NCI-H1436 treated with DMSO at 0.1 percent for 48 hours (cell line): ENCODE measurements at regions not wholly inside any gene's neighbourhood (a gene's known extent, or its start where the extent isn't known, plus 50 kb on each side); places are given as distances from the start of the nearest gene placed in this dataset.
"Not testable (repeated sequence)": the region's sequence is repeated elsewhere in the genome, so short reads cannot be mapped to it uniquely, and the experiment has no call there.

Experiments
- DNase-seq: peaks from one replicate; lab custom pipeline; 2025; lab: John Stamatoyannopoulos, UW

- DNase-seq, result no peak
Measured at GRCh38 chr7:23887660-23888059, 177.6 kb downstream of the STK31 start.

DNA sequence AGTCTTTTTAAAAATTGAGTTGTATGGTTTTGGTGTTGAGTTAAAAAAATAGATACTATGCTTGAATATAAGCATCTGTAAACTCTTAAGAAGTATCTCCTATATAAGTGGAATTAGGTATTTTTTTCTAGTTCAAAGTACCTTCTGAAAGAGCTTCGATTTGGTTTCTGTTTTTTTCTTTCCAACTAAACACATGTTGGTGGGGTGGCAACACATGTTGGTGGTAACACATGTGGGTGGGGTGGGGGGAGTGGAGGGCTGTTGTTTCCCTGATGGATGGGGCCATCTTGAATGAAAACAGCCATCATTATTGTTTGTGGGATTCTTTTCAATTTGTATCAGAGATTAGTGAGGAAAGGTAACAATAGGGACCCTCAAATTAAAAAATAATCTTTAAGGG lies 178.9 kb downstream of the STK31 start:
- no peak for DNase-seq

DNA sequence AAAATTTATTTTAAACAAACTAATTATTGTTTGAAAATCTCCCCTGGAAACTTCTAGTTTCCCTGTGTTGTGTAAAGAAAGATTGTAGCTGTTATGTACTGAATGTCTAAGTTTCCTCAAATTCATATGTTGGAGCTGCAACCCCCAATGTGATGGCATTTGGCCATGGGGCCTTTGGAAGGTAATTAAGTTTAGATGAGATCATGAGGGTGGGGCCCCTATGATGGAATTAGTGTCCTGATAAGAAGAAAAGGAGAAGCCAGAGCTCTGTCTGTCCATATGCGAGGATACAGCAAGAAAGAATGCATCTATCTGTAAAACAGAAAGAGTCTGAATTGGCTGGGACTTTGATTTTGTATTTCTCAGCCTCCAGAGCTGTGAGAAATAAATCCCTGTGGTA lies 179.5 kb downstream of the STK31 start:
- no peak for DNase-seq

- no peak for DNase-seq
Measured at GRCh38 chr7:23892019-23892418, 182.0 kb downstream of the STK31 start.

GRCh38 chr7:23893176-23893941 lies 183.3 kb downstream of the STK31 start:
- no peak for DNase-seq

GRCh38 chr7:23893942-23894891 lies 184.2 kb downstream of the STK31 start:
- DNase-seq, result no peak

DNA sequence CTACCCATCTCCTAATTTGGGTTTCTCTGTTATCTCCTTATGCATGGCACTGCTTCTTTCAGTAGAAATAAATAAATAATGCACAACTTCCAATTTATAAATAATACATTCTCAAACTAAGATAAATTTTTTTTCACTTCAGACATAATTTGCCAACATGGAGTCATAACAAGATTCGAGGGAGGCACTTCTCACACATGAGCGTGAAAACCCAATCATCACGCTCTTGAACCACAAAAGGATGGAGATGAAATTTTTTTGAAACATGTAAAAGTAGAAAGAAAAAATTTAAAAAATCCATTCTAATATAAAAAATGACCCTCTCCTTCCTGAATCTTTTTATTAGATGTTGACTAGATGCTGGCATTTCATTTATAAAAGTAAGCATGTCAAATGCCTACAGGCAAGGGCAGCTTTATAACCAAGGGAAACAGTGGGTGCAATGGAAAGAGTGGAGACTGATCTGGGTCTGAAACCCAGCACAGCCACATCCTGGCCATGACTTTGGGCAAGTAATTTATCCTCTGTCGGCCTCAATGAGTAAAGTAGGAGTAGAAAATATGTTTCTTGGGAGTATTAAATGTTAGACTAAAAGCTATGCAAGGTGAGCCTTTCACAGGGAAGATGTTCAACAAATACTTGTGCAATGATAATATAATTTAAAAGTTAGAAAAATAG lies 185.0 kb downstream of the STK31 start:
- DNase-seq, result no peak

DNA sequence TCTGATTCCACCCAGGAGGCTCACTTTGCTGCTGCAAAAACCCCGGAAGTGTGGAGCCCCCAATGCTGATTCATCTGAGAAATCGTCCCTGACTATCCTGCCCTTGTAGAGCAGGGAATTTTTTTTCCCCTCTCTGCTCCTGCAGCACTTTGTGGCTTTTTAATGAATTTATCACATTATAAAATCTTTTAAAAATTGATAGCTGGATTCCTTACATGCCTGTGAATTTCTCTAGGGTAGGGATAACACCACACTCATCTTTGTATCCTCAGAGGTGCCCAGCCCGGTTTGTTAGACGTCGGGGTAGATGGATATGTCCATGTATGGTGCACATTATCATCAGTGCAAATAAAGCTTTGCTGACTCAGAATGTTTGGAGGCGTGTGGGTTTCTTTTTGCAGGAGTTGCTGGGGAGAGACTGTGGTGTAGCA lies 185.7 kb downstream of the STK31 start:
- DNase-seq, result no peak

DNA sequence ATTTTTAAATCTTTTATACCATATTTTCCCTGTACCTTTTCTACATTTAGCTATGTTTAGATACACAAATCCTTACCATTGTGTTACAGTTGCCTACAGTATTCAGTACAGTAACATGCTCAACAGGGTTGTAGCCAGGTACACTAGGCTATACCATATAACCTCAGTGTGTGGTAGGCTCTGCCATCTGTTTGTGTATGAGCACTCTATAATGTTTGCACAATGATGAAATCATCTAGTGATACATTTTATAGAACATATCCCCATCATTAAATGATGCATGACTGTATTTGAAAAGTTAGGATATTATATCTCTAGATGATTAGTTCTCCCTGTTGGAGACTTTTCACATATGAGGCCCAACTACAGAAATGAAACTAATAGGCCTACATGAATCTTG lies 188.6 kb downstream of the STK31 start:
- no peak for DNase-seq

- DNase-seq, result not testable (repeated sequence)
Measured at GRCh38 chr7:23904901-23905300, 194.9 kb downstream of the STK31 start.

GRCh38 chr7:23907012-23907411 lies 197.0 kb downstream of the STK31 start:
- no peak for DNase-seq

GRCh38 chr7:23909426-23909825 lies 199.4 kb downstream of the STK31 start:
- DNase-seq, result no peak

DNA sequence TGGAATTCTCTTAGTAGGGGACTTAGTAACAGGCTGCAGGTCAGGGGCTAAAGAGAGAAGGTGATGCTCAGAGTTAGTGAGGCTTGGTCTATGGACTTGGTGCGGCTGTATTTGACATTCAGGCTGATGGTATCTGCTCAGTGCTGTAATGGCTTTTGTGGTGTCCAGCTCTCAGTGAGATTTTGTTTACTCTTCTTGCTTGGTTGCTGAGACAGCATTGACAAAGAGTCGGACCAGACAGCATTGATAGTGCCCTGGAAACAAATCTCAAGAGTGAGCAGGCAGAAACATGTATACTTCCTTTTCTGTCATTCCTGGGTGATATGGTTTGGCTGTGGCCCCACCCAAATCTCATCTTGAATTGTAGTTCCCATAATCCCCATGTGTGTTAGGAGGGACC lies 202.0 kb downstream of the STK31 start:
- DNase-seq, result no peak

GRCh38 chr7:23913016-23913415 lies 203.0 kb downstream of the STK31 start:
- no peak for DNase-seq

DNA sequence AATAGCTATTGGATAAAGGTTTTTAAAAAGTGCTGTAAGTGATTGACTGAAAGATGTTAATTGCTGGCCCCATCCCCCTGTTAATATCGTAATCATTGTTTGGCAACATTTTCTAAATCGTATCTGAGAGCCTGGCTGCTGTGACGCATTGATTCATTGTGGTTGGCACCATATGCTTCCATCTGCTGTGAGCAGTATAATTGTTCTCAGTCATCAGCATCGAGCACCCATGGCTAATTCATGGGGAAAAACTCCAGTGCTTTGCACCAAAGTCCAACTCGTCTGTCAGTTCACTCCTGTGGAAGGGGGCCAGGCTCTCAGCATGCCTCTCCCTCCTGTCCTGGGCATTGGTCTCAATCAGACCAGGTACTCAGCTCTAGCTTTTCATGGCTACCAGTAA lies 205.2 kb downstream of the STK31 start:
- no peak for DNase-seq

DNA sequence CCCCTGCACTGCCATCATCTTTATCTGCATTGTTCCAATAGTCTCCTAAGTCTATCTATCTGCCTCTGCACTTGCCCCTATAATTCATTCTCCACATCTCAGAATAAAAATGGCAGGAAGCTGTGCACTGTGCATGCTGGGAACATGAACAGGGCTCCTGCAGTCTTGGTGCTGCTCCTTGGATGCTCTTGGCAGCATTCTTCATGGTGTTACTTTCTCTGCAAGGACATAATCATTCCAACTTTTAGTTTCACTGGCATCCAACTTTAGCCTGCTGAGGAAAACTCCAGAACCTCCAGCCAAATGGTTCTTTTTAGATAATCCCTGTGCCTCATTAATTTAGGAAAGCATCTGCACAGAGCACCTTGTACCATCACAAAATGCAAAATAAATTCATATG lies 208.3 kb downstream of the STK31 start:
- DNase-seq, result no peak

GRCh38 chr7:23918856-23919255 lies 208.8 kb downstream of the STK31 start:
- no peak for DNase-seq

- DNase-seq, result no peak
Measured at GRCh38 chr7:23925088-23925487, 215.1 kb downstream of the STK31 start.

DNA sequence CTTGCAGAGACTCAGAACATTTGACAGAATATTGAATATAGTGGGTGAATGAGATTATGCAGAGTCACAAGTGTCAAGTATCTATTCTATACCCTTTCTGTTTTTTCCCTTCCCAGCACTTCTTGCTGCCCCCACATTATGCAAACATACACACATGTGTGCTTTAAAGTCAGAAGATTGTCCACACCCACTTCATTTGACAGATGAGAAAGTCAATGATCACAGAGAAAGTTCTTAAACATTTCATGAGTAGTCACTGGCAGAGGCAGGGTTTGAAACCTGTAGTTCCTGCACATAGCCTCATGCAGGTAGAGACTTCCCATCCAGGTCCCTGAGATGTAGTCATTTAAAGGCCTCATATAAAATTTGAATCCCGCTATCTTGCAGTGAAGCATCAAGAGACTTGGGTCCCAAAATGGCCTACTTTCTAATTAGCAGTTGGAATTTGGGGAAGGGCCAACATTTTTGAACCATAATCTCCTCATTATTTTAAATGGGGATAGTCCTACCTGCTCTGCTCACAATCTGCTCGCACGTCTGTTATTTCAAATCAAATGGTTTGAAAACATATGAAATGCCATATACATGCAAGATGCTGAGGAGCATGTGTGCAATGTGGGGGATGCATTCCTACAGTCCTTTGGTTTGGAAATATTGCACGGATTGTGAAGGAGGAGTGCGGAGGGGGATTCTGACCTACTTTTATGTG lies 217.8 kb downstream of the STK31 start:
- no peak for DNase-seq

DNA sequence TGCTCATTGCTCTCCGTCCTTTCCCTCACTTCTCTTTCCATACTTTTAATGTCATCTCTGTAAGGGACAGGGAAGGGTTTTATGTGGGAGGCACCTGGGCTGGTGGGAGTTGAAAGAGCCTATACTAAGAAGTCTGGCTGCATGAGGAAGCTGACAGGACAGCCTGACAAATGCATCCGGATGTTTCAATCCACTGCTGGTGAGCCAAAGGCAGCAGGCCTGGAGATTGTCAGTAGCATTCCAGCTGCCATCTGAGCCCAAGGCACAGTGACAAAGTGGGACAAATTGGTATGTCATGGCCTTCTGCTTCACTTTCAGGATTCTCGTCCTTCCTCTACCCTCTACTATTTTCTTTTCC lies 218.4 kb downstream of the STK31 start:
- DNase-seq, result no peak

DNA sequence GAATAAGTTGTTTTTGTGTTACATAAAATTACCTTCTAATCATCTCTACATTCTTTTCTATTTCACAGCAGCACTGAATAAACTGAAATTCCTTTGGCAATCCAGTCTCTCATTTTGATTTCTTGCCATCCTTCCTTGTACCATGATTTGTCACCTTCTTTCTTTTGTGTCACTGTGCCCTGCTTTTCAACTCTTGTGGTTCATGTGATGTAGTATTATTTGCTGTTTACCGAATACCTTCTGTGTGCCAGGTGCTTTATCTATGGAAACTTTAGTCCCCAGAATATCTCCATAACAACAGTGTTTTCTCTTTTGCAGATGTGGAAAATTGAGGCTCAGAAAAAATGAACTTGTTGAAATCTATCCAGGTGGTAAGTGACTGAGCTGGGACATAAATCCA lies 220.3 kb downstream of the STK31 start:
- DNase-seq, result no peak

- no peak for DNase-seq
Measured at GRCh38 chr7:23931633-23932032, 221.6 kb downstream of the STK31 start.
